ENCODE measurements at regions not wholly inside any gene's neighbourhood (a gene's known extent, or its start where the extent isn't known, plus 50 kb on each side); places are given as distances from the start of the nearest gene placed in this dataset.

GRCh38 chr4:60189286-60189685, 1010.8 kb upstream of the ADGRL3 start:
- Histone ChIP-seq H3K4me1 (no peaks in the 10 kb centered on the region), H3K9me3 (peaks cover 0 to 8% (median 2%) of the 10 kb centered on the region in 4 donors), H3K27ac (no peak overlapping the region), H3K4me3 (no peak overlapping the region), H3K27me3 (no peaks in the 10 kb centered on the region), H3K36me3 (no peaks in the 10 kb centered on the region)
- DNase-seq: no peak
- intact Hi-C loops (cut with DNase I; ENCODE audit: low total_unique reads): no loop called here
- WGBS, 5 donors: 84 to 87% (median 86%) methylated on average over 5 of the region's 5 CpGs
- TF ChIP-seq POLR2A (IDR thresholded peaks at IDR 0.05) (no peak), POLR2AphosphoS5 (IDR thresholded peaks at IDR 0.05) (no peak), CTCF (IDR thresholded peaks at IDR 0.05) (no peak), EP300 (IDR thresholded peaks at IDR 0.05) (no peak)

DNA sequence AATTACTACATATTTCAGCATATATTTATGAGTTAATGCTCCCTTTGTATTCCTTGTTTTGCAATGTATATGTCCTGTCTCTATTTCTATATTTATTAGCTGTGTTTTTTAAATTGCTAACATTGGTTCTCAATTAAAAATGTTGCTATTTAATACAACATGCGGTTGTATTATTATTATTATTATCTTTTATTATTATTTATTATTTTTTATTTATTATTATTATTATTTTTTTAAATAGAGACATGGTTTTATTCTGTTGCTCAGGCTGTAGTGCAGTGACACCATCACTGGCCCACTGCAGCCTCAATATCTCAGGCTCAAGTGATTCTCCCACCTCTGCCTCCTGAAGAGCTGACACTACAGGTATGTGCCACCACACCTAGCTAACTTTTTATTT, 1005.9 kb upstream of the ADGRL3 start:
- intact Hi-C loops (cut with DNase I; ENCODE audit: low total_unique reads): no loop called here
- DNase-seq: no peak
- Histone ChIP-seq H3K27me3 (no peaks in the 10 kb centered on the region), H3K9me3 (peaks cover 0 to 8% (median 2%) of the 10 kb centered on the region in 4 donors), H3K4me3 (no peak overlapping the region), H3K36me3 (no peaks in the 10 kb centered on the region), H3K27ac (no peak overlapping the region), H3K4me1 (no peaks in the 10 kb centered on the region)
- no peak for TF ChIP-seq EP300 (IDR thresholded peaks at IDR 0.05)
- TF ChIP-seq POLR2A (IDR thresholded peaks at IDR 0.05): no peak
- TF ChIP-seq POLR2AphosphoS5 (IDR thresholded peaks at IDR 0.05): no peak
- no peak for TF ChIP-seq CTCF (IDR thresholded peaks at IDR 0.05)
- WGBS, 5 donors: 76 to 95% (median 87%) methylated on average over 1 of the region's 1 CpG

GRCh38 chr4:60195256-60195655, 1004.9 kb upstream of the ADGRL3 start:
- 30 to 52% (median 32%) methylated on average over 2 of the region's 2 CpGs for WGBS, 5 donors
- Histone ChIP-seq H3K4me3 (no peak overlapping the region), H3K9me3 (peaks cover 0 to 8% (median 2%) of the 10 kb centered on the region in 4 donors), H3K27me3 (no peaks in the 10 kb centered on the region), H3K27ac (no peak overlapping the region), H3K36me3 (no peaks in the 10 kb centered on the region), H3K4me1 (no peaks in the 10 kb centered on the region)
- DNase-seq: no peak
- TF ChIP-seq POLR2AphosphoS5 (IDR thresholded peaks at IDR 0.05) (no peak), CTCF (IDR thresholded peaks at IDR 0.05) (no peak), POLR2A (IDR thresholded peaks at IDR 0.05) (no peak), EP300 (IDR thresholded peaks at IDR 0.05) (no peak)
- intact Hi-C loops (cut with DNase I; ENCODE audit: low total_unique reads): no loop called here

DNA sequence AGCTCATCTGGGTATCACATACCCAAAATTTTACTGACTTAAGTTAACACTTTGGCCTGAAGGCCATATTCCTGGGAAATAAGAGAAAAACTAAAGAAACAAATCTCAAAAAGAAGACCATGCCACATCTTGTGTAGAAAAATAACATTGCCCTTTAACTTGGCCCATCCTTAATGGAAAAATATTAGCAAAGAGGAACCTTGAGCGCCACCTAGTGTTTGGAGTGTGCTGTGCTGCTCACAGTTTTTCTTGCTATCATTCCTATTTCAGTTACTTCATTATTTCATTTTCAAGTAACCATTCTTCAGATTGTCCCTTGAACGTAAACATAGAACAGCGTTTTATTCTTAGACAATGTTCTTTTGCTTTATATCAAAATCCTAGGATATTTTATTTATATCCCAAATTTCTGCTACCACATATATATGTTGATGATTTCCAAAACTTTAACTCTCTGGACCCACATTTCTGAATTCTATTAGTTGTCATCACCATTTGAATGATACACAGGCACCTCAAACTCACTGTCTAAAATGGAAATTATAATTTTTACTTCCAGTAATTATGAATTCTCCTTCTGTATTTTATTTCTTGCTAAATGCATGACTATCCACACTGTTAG, 999.0 kb upstream of the ADGRL3 start:
- no peak for TF ChIP-seq POLR2A (IDR thresholded peaks at IDR 0.05)
- TF ChIP-seq POLR2AphosphoS5 (IDR thresholded peaks at IDR 0.05): no peak
- TF ChIP-seq CTCF (IDR thresholded peaks at IDR 0.05): peak in 5 of 7 experiments; percentile 32 to 88 (median 76)
- TF ChIP-seq EP300 (IDR thresholded peaks at IDR 0.05): no peak
- no peak overlapping the region for H3K27ac ChIP-seq
- intact Hi-C loops (cut with DNase I; ENCODE audit: low total_unique reads): no loop called here
- H3K4me3 ChIP-seq: no peak overlapping the region
- H3K36me3 ChIP-seq: no peaks in the 10 kb centered on the region
- H3K4me1 ChIP-seq: no peaks in the 10 kb centered on the region
- no peaks in the 10 kb centered on the region for H3K27me3 ChIP-seq
- peak; percentile 52 to 82 for DNase-seq
- WGBS, 5 donors: 11 to 16% (median 13%) methylated on average over 3 of the region's 3 CpGs
- no peaks in the 10 kb centered on the region for H3K9me3 ChIP-seq
